ENCODE measurements at regions not wholly inside any gene's neighbourhood (a gene's known extent, or its start where the extent isn't known, plus 50 kb on each side); places are given as distances from the start of the nearest gene placed in this dataset.

DNA sequence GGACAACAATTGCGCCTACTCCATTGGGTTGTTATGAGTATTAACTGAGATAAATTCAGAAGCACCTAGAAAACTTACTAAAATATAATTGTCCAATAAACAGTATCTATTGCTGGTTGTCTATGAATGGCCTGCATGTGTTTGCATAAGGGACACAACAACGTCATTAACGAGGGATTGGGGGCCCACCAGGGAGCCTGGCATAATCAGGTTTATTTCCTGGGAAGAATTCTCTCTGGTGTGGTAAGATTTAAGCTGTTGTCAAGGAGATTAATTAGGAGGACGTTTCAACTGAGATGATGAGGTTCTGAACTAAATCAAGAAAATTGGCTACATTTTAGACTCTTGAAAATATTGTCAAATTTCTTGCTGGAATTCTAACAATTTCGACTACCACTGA lies 176.1 kb upstream of the CDIN1 start:
- TF ChIP-seq NBN (IDR thresholded peaks at IDR 0.05), result no peak
- TF ChIP-seq, protein P1, sequence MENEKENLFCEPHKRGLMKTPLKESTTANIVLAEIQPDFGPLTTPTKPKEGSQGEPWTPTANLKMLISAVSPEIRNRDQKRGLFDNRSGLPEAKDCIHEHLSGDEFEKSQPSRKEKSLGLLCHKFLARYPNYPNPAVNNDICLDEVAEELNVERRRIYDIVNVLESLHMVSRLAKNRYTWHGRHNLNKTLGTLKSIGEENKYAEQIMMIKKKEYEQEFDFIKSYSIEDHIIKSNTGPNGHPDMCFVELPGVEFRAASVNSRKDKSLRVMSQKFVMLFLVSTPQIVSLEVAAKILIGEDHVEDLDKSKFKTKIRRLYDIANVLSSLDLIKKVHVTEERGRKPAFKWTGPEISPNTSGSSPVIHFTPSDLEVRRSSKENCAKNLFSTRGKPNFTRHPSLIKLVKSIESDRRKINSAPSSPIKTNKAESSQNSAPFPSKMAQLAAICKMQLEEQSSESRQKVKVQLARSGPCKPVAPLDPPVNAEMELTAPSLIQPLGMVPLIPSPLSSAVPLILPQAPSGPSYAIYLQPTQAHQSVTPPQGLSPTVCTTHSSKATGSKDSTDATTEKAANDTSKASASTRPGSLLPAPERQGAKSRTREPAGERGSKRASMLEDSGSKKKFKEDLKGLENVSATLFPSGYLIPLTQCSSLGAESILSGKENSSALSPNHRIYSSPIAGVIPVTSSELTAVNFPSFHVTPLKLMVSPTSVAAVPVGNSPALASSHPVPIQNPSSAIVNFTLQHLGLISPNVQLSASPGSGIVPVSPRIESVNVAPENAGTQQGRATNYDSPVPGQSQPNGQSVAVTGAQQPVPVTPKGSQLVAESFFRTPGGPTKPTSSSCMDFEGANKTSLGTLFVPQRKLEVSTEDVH (IDR thresholded peaks at IDR 0.05; ENCODE audit: low read depth, partially characterized antibody), result no peak
- no peak for TF ChIP-seq POLR2AphosphoS2 (IDR thresholded peaks at IDR 0.05; ENCODE audit: low read depth, low read length)
- TF ChIP-seq POU2F2 (IDR thresholded peaks at IDR 0.05; ENCODE audit: borderline replicate concordance, low read depth, low read length), result no peak
- no peak for TF ChIP-seq PAX8 (IDR thresholded peaks at IDR 0.05)
- TF ChIP-seq SIN3A (IDR thresholded peaks at IDR 0.05; ENCODE audit: low read depth, low read length), result no peak
- TF ChIP-seq, protein P2, sequence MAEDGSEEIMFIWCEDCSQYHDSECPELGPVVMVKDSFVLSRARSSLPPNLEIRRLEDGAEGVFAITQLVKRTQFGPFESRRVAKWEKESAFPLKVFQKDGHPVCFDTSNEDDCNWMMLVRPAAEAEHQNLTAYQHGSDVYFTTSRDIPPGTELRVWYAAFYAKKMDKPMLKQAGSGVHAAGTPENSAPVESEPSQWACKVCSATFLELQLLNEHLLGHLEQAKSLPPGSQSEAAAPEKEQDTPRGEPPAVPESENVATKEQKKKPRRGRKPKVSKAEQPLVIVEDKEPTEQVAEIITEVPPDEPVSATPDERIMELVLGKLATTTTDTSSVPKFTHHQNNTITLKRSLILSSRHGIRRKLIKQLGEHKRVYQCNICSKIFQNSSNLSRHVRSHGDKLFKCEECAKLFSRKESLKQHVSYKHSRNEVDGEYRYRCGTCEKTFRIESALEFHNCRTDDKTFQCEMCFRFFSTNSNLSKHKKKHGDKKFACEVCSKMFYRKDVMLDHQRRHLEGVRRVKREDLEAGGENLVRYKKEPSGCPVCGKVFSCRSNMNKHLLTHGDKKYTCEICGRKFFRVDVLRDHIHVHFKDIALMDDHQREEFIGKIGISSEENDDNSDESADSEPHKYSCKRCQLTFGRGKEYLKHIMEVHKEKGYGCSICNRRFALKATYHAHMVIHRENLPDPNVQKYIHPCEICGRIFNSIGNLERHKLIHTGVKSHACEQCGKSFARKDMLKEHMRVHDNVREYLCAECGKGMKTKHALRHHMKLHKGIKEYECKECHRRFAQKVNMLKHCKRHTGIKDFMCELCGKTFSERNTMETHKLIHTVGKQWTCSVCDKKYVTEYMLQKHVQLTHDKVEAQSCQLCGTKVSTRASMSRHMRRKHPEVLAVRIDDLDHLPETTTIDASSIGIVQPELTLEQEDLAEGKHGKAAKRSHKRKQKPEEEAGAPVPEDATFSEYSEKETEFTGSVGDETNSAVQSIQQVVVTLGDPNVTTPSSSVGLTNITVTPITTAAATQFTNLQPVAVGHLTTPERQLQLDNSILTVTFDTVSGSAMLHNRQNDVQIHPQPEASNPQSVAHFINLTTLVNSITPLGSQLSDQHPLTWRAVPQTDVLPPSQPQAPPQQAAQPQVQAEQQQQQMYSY (CRISPR knock-in tag; IDR thresholded peaks at IDR 0.05), result no peak
- TF ChIP-seq CREB1 (IDR thresholded peaks at IDR 0.05; ENCODE audit: low read depth), result no peak
- TF ChIP-seq NFYB (IDR thresholded peaks at IDR 0.05; ENCODE audit: insufficient read depth, low read depth, low read length), result no peak
- TF ChIP-seq ESRRA (IDR thresholded peaks at IDR 0.05; ENCODE audit: low read length), result no peak
- TF ChIP-seq NFIC (IDR thresholded peaks at IDR 0.05; ENCODE audit: low read depth, low read length), result no peak

All from GM12878 (cell line).